BE2C (cell line): ENCODE measurements at regions not wholly inside any gene's neighbourhood (a gene's known extent, or its start where the extent isn't known, plus 50 kb on each side); places are given as distances from the start of the nearest gene placed in this dataset.

Source experiments
- DNase-seq: peaks from one replicate; pipeline ENCODE4 v3.0.0-alpha.2; 2020
- H3K27me3 ChIP-seq: fragments of 250-450 bp; sonication (Bioruptor Pico); 2 replicates; pipeline ENCODE4 v1.5.1; 2020; ENCODE audit warnings: mild to moderate bottlenecking
- H3K36me3 ChIP-seq: fragments of 250-450 bp; sonication (Bioruptor Pico); 2 replicates; pipeline ENCODE4 v1.5.1; 2020; ENCODE audit warnings: mild to moderate bottlenecking
- H3K4me1 ChIP-seq: fragments of 250-450 bp; sonication (Bioruptor Pico); 2 replicates; pipeline ENCODE4 v1.5.1; 2020
- H3K4me3 ChIP-seq: 2 replicates; pipeline ENCODE4 v1.5.1; 2011; ENCODE audit warnings: low read depth, low read length
- H3K9me3 ChIP-seq: fragments of 250-450 bp; sonication (Bioruptor Pico); 2 replicates; pipeline ENCODE4 v1.5.1; 2020
- TF ChIP-seq, protein P1 (sequence below): IDR thresholded peaks from 2 replicates; pipeline ENCODE4 v1.5.1; 2012; ENCODE audit warnings: mild to moderate bottlenecking, low read depth, low read length

- no peaks in the 10 kb centered on the region for H3K4me1 ChIP-seq
- no peaks in the 10 kb centered on the region for H3K27me3 ChIP-seq
- H3K36me3 ChIP-seq = no peaks in the 10 kb centered on the region
- no peak for DNase-seq
- no peak overlapping the region for H3K4me3 ChIP-seq
- H3K9me3 ChIP-seq = no peaks in the 10 kb centered on the region
- TF ChIP-seq, protein P1, sequence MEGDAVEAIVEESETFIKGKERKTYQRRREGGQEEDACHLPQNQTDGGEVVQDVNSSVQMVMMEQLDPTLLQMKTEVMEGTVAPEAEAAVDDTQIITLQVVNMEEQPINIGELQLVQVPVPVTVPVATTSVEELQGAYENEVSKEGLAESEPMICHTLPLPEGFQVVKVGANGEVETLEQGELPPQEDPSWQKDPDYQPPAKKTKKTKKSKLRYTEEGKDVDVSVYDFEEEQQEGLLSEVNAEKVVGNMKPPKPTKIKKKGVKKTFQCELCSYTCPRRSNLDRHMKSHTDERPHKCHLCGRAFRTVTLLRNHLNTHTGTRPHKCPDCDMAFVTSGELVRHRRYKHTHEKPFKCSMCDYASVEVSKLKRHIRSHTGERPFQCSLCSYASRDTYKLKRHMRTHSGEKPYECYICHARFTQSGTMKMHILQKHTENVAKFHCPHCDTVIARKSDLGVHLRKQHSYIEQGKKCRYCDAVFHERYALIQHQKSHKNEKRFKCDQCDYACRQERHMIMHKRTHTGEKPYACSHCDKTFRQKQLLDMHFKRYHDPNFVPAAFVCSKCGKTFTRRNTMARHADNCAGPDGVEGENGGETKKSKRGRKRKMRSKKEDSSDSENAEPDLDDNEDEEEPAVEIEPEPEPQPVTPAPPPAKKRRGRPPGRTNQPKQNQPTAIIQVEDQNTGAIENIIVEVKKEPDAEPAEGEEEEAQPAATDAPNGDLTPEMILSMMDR = no peak
Measured at GRCh38 chr18:71873695-71874094, 670.4 kb downstream of the CBLN2 start.

GRCh38 chr18:71865888-71866287 lies 678.3 kb downstream of the CBLN2 start:
- TF ChIP-seq, protein P1 = no peak
- Histone ChIP-seq H3K4me3 (no peak overlapping the region), H3K27me3 (no peaks in the 10 kb centered on the region), H3K36me3 (no peaks in the 10 kb centered on the region), H3K9me3 (no peaks in the 10 kb centered on the region), H3K4me1 (no peaks in the 10 kb centered on the region)
- DNase-seq = no peak

DNA sequence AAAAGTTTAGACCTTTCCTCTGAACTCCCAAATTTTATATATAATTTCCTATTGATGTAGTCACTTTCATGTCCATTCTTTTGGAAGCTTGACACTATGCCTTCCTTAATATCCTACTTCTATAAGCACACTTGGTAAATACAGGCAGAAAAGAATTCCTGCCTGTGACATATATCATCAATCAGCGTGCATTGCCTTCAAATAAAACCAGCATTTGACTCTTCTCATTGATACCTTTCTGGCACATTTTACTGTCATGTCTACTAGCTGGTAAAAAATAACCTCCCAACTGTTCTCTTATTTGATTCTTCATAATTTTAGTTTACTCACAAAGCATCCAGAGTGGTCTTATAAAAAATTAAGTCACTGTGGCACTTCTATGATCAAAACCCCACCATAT lies 693.5 kb downstream of the CBLN2 start:
- Histone ChIP-seq H3K4me3 (no peak overlapping the region), H3K4me1 (no peaks in the 10 kb centered on the region), H3K27me3 (no peaks in the 10 kb centered on the region), H3K9me3 (no peaks in the 10 kb centered on the region), H3K36me3 (no peaks in the 10 kb centered on the region)
- no peak for DNase-seq
- TF ChIP-seq, protein P1 = no peak

GRCh38 chr18:71849407-71849806 lies 694.7 kb downstream of the CBLN2 start:
- no peaks in the 10 kb centered on the region for H3K4me1 ChIP-seq
- no peaks in the 10 kb centered on the region for H3K27me3 ChIP-seq
- TF ChIP-seq, protein P1 = no peak; the same call in 1 of the 2 replicates
- H3K9me3 ChIP-seq = no peaks in the 10 kb centered on the region
- H3K4me3 ChIP-seq = no peak overlapping the region
- peak; percentile 8 for DNase-seq
- no peaks in the 10 kb centered on the region for H3K36me3 ChIP-seq

DNA sequence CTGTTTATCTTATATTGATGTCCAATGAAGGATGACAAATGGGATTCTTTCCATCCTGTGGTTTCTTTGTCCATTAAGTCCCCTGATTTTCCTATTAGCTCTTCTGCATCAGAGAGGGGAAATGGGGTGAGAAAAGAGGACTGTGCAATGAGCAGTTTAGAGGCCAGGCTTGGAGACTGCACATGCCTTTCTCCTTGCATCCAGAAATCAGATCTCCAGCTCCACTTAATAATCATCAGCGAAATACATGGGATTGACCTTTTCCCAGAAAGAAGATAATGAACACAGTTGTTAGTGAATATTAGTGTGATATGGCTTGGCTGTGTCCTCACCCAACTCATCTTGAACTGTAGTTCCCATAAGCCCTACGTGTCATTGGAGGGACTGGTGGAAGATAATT lies 697.4 kb downstream of the CBLN2 start:
- H3K4me3 ChIP-seq = no peak overlapping the region
- TF ChIP-seq, protein P1 = no peak
- H3K27me3 ChIP-seq = no peaks in the 10 kb centered on the region
- H3K9me3 ChIP-seq = no peaks in the 10 kb centered on the region
- no peaks in the 10 kb centered on the region for H3K4me1 ChIP-seq
- H3K36me3 ChIP-seq = no peaks in the 10 kb centered on the region
- no peak for DNase-seq

GRCh38 chr18:71844814-71845213 lies 699.3 kb downstream of the CBLN2 start:
- Histone ChIP-seq H3K27me3 (no peaks in the 10 kb centered on the region), H3K4me3 (no peak overlapping the region), H3K36me3 (no peaks in the 10 kb centered on the region), H3K4me1 (no peaks in the 10 kb centered on the region), H3K9me3 (no peaks in the 10 kb centered on the region)
- DNase-seq = no peak
- TF ChIP-seq, protein P1 = no peak
